OCI-LY7 (cell line): ENCODE measurements at regions not wholly inside any gene's neighbourhood (a gene's known extent, or its start where the extent isn't known, plus 50 kb on each side); places are given as distances from the start of the nearest gene placed in this dataset.

Source experiments
- BruUV-seq: library from RNA; stranded (reverse); fragments of 400-500 nt; replicated peaks from 2 replicates; lab custom pipeline; 2021; lab: Mats Ljungman, UMichigan
- CTCF ChIA-PET: fragments of 300-600 bp; sonication (Branson Sonifier 250); formaldehyde crosslinking; loops from one replicate; lab custom pipeline; 2022; ENCODE audit warnings: antibody characterized with exemption; ENCODE audit not compliant: unreplicated experiment; lab: Charles Lee
- POLR2A ChIA-PET: fragments of 300-600 bp; sonication (Branson Sonifier 250); formaldehyde crosslinking; loops from one replicate; lab custom pipeline; 2022; ENCODE audit warnings: antibody characterized with exemption; lab: Charles Lee
- DNase-seq: peaks from one replicate; pipeline ENCODE4 v3.0.0-alpha.2; 2015; ENCODE audit warnings: low spot score
- H2AFZ ChIP-seq: fragments of 200-600 bp; sonication (generic), shearing (Covaris generic); 2 replicates; pipeline ENCODE4 v1.6.1; 2014; ENCODE audit warnings: mild to moderate bottlenecking, antibody characterized with exemption, low read length, moderate library complexity
- H3K27ac ChIP-seq: fragments of 200-600 bp; sonication (generic); 2 replicates; pipeline ENCODE4 v1.5.1; 2014; ENCODE audit warnings: mixed run types, low read depth, mild to moderate bottlenecking, moderate library complexity, low read length, inconsistent platforms; ENCODE audit not compliant: poor library complexity, severe bottlenecking
- H3K36me3 ChIP-seq: fragments of 200-600 bp; sonication (generic); 2 replicates; pipeline ENCODE4 v1.6.1; 2014; ENCODE audit warnings: mild to moderate bottlenecking, antibody characterized with exemption, low read length, moderate library complexity, mixed read lengths; ENCODE audit not compliant: insufficient read depth
- H3K4me1 ChIP-seq: fragments of 200-600 bp; sonication (generic); 2 replicates; pipeline ENCODE4 v1.5.1; 2014; ENCODE audit warnings: mild to moderate bottlenecking, low read length; ENCODE audit not compliant: insufficient read depth, poor library complexity, severe bottlenecking
- H3K4me2 ChIP-seq: fragments of 200-600 bp; sonication (generic); 2 replicates; pipeline ENCODE4 v1.6.1; 2014; ENCODE audit warnings: mild to moderate bottlenecking, low read length
- H3K4me3 ChIP-seq: fragments of 200-600 bp; sonication (generic); 2 replicates; pipeline ENCODE4 v1.5.1; 2014; ENCODE audit warnings: mild to moderate bottlenecking, low read depth, low read length; ENCODE audit not compliant: poor library complexity, severe bottlenecking
- H3K79me2 ChIP-seq: fragments of 200-600 bp; sonication (generic); 2 replicates; pipeline ENCODE4 v1.6.1; 2016; ENCODE audit warnings: low read depth, mild to moderate bottlenecking, low read length, moderate library complexity, mixed read lengths; ENCODE audit not compliant: insufficient read depth
- H3K9me2 ChIP-seq: fragments of 200-600 bp; sonication (generic); 2 replicates; pipeline ENCODE4 v1.6.1; 2016; ENCODE audit warnings: mild to moderate bottlenecking, low read length, mixed read lengths; ENCODE audit not compliant: insufficient read depth
- H3K9me3 ChIP-seq: fragments of 200-600 bp; sonication (generic); 2 replicates; pipeline ENCODE4 v1.6.1; 2014; ENCODE audit warnings: mild to moderate bottlenecking, mixed run types, low read length, mixed read lengths
- H4K20me1 ChIP-seq: fragments of 200-600 bp; sonication (generic); 2 replicates; pipeline ENCODE4 v1.6.1; 2014; ENCODE audit warnings: mild to moderate bottlenecking, antibody characterized with exemption, low read length, moderate library complexity, mixed read lengths; ENCODE audit not compliant: insufficient read depth
- EZH2phosphoT487 ChIP-seq: fragments of 200-600 bp; sonication (generic); IDR thresholded peaks from 2 replicates; pipeline ENCODE4 v1.6.1; 2018; ENCODE audit warnings: low read depth, borderline replicate concordance, mild to moderate bottlenecking, mixed run types, antibody characterized with exemption, low read length, moderate library complexity, mixed read lengths
- intact Hi-C: fragments of 100-400 bp; cut with micrococcal nuclease; formaldehyde crosslinking; loops from one replicate; pipeline ENCODE4 v1.10.0; 2022; ENCODE audit not compliant: unreplicated experiment
- TF ChIP-seq, protein P1 (sequence below): fragments of 200-600 bp; sonication (generic); conservative IDR thresholded peaks from 2 replicates; pipeline ENCODE4 v1.5.1; 2014; ENCODE audit warnings: mild to moderate bottlenecking, antibody characterized with exemption, low read length, moderate library complexity, mixed read lengths

DNA sequence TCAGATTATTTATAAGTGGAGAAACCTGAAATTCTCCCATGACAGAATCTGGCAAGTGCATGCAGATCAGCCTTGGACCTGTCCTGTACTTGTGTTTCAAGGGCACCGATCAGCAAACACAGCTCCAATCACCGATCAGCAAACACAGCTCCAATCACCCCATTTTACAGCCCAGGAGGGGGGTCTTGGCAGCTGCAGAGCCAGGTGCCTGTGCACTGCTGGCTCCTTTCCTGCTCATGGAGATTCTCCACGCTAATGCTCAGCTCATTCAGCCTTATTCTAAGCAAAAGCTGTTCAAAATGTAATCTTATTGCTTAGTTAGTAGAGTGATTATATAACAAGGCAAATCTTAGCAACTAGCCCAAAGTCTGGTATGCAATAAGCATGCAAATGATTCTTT lies 623.1 kb upstream of the HS6ST1 start:
- CTCF ChIA-PET = no interaction called here
- H3K36me3 ChIP-seq = no peaks in the 10 kb centered on the region
- no peak for TF ChIP-seq EZH2phosphoT487
- TF ChIP-seq, protein P1, sequence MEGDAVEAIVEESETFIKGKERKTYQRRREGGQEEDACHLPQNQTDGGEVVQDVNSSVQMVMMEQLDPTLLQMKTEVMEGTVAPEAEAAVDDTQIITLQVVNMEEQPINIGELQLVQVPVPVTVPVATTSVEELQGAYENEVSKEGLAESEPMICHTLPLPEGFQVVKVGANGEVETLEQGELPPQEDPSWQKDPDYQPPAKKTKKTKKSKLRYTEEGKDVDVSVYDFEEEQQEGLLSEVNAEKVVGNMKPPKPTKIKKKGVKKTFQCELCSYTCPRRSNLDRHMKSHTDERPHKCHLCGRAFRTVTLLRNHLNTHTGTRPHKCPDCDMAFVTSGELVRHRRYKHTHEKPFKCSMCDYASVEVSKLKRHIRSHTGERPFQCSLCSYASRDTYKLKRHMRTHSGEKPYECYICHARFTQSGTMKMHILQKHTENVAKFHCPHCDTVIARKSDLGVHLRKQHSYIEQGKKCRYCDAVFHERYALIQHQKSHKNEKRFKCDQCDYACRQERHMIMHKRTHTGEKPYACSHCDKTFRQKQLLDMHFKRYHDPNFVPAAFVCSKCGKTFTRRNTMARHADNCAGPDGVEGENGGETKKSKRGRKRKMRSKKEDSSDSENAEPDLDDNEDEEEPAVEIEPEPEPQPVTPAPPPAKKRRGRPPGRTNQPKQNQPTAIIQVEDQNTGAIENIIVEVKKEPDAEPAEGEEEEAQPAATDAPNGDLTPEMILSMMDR = no peak
- intact Hi-C loops = no loop called here
- H3K9me3 ChIP-seq = no peaks in the 10 kb centered on the region
- H2AFZ ChIP-seq = no peak overlapping the region
- no peak overlapping the region for H3K4me3 ChIP-seq
- no peak overlapping the region for H3K27ac ChIP-seq
- H3K79me2 ChIP-seq = no peaks in the 10 kb centered on the region
- no peak for DNase-seq
- no peak overlapping the region for H3K4me2 ChIP-seq
- no peaks in the 10 kb centered on the region for H3K4me1 ChIP-seq
- H4K20me1 ChIP-seq = no peaks in the 10 kb centered on the region
- H3K9me2 ChIP-seq = no peaks in the 10 kb centered on the region
- no TSS peak for BruUV-seq
- POLR2A ChIA-PET = no interaction called here

DNA sequence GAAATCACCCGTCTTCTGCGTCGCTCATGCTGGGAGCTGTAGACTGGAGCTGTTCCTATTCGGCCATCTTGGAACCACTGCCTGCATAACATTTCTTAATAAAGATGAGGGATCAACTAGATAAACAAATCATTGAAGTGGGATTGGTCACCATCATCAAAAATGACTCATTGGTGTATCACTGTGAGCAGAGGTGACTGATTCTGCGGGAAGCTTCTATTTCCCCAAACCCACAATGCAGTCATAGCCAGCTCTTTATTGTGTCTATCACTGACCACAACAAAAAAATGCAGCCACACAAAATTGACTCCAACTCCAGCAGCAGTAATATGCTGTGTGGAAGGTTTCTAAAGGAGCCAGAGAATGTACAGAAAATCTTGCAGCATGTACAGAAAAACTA lies 630.7 kb upstream of the HS6ST1 start:
- no peaks in the 10 kb centered on the region for H3K9me2 ChIP-seq
- no peak overlapping the region for H3K27ac ChIP-seq
- H3K4me2 ChIP-seq = no peak overlapping the region
- CTCF ChIA-PET = no interaction called here
- POLR2A ChIA-PET = no interaction called here
- H3K79me2 ChIP-seq = no peaks in the 10 kb centered on the region
- BruUV-seq = no TSS peak
- no peak overlapping the region for H3K4me3 ChIP-seq
- H3K36me3 ChIP-seq = no peaks in the 10 kb centered on the region
- no peaks in the 10 kb centered on the region for H3K9me3 ChIP-seq
- H2AFZ ChIP-seq = no peak overlapping the region
- TF ChIP-seq, protein P1 = no peak
- TF ChIP-seq EZH2phosphoT487 = no peak
- intact Hi-C loops = no loop called here
- DNase-seq = no peak
- no peaks in the 10 kb centered on the region for H3K4me1 ChIP-seq
- no peaks in the 10 kb centered on the region for H4K20me1 ChIP-seq

DNA sequence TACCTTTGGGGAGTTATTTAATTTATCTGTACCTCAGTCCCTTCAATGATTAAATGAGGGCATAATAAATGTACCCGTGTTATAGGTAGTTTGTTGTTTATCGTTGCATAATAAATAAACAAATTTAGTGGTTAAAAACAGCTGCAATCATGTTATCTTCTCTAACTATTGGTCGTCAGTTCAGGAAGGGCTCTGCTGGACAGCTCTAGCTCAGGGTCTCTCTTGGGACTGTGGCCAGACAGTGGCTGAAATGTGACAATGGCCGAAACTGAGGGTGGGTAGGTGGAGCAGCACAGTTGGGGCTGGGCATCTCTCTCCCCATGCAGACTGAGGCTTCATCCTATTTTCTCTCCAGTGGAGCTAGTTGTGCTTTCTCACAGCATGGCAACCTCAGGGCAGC lies 632.1 kb upstream of the HS6ST1 start:
- Histone ChIP-seq H3K4me2 (no peak overlapping the region), H3K27ac (no peak overlapping the region)

More for the DNA sequence above, 632.1 kb upstream of the HS6ST1 start:
- intact Hi-C loops = no loop called here
- no peak for DNase-seq
- H3K4me3 ChIP-seq = no peak overlapping the region
- no peaks in the 10 kb centered on the region for H3K9me3 ChIP-seq
- H4K20me1 ChIP-seq = no peaks in the 10 kb centered on the region
- CTCF ChIA-PET = no interaction called here
- no peaks in the 10 kb centered on the region for H3K79me2 ChIP-seq
- POLR2A ChIA-PET = no interaction called here
- no peaks in the 10 kb centered on the region for H3K36me3 ChIP-seq
- no peak overlapping the region for H2AFZ ChIP-seq
- no TSS peak for BruUV-seq
- H3K9me2 ChIP-seq = no peaks in the 10 kb centered on the region
- no peaks in the 10 kb centered on the region for H3K4me1 ChIP-seq
- TF ChIP-seq, protein P1 = no peak
- no peak for TF ChIP-seq EZH2phosphoT487
